ENCODE measurements at regions not wholly inside any gene's neighbourhood (a gene's known extent, or its start where the extent isn't known, plus 50 kb on each side); places are given as distances from the start of the nearest gene placed in this dataset.

GRCh38 chr3:151630938-151631441, 102.7 kb upstream of the AADACL2 start:
- Histone ChIP-seq H3K27ac (ENCODE audit: low read length) (peak overlapping the region; percentile 75), H3K27me3 (ENCODE audit: control insufficient read depth, insufficient read depth, low read length) (no peaks in the 10 kb centered on the region), H3K36me3 (ENCODE audit: control insufficient read depth, insufficient read depth, low read length) (no peaks in the 10 kb centered on the region), H3K4me3 (ENCODE audit: low read length) (no peak overlapping the region), H3K4me1 (ENCODE audit: control insufficient read depth, insufficient read depth, low read length) (peaks cover 3% of the 10 kb centered on the region), H3K9me3 (replicated peaks; ENCODE audit: control insufficient read depth, low read depth, low read length) (peaks cover 2% of the 10 kb centered on the region)
- DNase-seq: peak; percentile 93
- WGBS (ENCODE audit: insufficient coverage): no CpG with 5 or more reads among the region's 1 CpG

- peak overlapping the region; percentile 15 for H3K27ac ChIP-seq (ENCODE audit: low read length)
- WGBS (ENCODE audit: insufficient coverage): no CpG with 5 or more reads among the region's 3 CpGs
Observed at GRCh38 chr3:151630035-151630434, 103.7 kb upstream of the AADACL2 start.

GRCh38 chr3:151625586-151625985, 108.1 kb upstream of the AADACL2 start:
- Histone ChIP-seq H3K27me3 (ENCODE audit: control insufficient read depth, insufficient read depth, low read length) (no peaks in the 10 kb centered on the region), H3K4me1 (ENCODE audit: control insufficient read depth, insufficient read depth, low read length) (no peaks in the 10 kb centered on the region), H3K36me3 (ENCODE audit: control insufficient read depth, insufficient read depth, low read length) (no peaks in the 10 kb centered on the region), H3K9me3 (replicated peaks; ENCODE audit: control insufficient read depth, low read depth, low read length) (peaks cover 2% of the 10 kb centered on the region), H3K27ac (ENCODE audit: low read length) (peak overlapping the region; percentile 56), H3K4me3 (ENCODE audit: low read length) (no peak overlapping the region)
- DNase-seq: peak; percentile 78
- no CpG with 5 or more reads among the region's 1 CpG for WGBS (ENCODE audit: insufficient coverage)

More at GRCh38 chr3:151630035-151630434, 103.7 kb upstream of the AADACL2 start:
- DNase-seq: no peak
- H3K4me3 ChIP-seq (ENCODE audit: low read length): no peak overlapping the region
- peaks cover 2% of the 10 kb centered on the region for H3K9me3 ChIP-seq (replicated peaks; ENCODE audit: control insufficient read depth, low read depth, low read length)
- peaks cover 3% of the 10 kb centered on the region for H3K4me1 ChIP-seq (ENCODE audit: control insufficient read depth, insufficient read depth, low read length)
- H3K27me3 ChIP-seq (ENCODE audit: control insufficient read depth, insufficient read depth, low read length): no peaks in the 10 kb centered on the region
- H3K36me3 ChIP-seq (ENCODE audit: control insufficient read depth, insufficient read depth, low read length): no peaks in the 10 kb centered on the region

GRCh38 chr3:151625086-151625485, 108.6 kb upstream of the AADACL2 start:
- Histone ChIP-seq H3K36me3 (ENCODE audit: control insufficient read depth, insufficient read depth, low read length) (no peaks in the 10 kb centered on the region), H3K4me1 (ENCODE audit: control insufficient read depth, insufficient read depth, low read length) (no peaks in the 10 kb centered on the region), H3K9me3 (replicated peaks; ENCODE audit: control insufficient read depth, low read depth, low read length) (peaks cover 2% of the 10 kb centered on the region), H3K27ac (ENCODE audit: low read length) (peak overlapping the region; percentile 62), H3K4me3 (ENCODE audit: low read length) (no peak overlapping the region), H3K27me3 (ENCODE audit: control insufficient read depth, insufficient read depth, low read length) (no peaks in the 10 kb centered on the region)
- no CpG with 5 or more reads among the region's 3 CpGs for WGBS (ENCODE audit: insufficient coverage)
- DNase-seq: peak; percentile 97

- Histone ChIP-seq H3K4me3 (ENCODE audit: low read length) (no peak overlapping the region), H3K4me1 (ENCODE audit: control insufficient read depth, insufficient read depth, low read length) (no peaks in the 10 kb centered on the region), H3K27ac (ENCODE audit: low read length) (no peak overlapping the region), H3K9me3 (replicated peaks; ENCODE audit: control insufficient read depth, low read depth, low read length) (no peaks in the 10 kb centered on the region), H3K27me3 (ENCODE audit: control insufficient read depth, insufficient read depth, low read length) (no peaks in the 10 kb centered on the region), H3K36me3 (ENCODE audit: control insufficient read depth, insufficient read depth, low read length) (no peaks in the 10 kb centered on the region)
- DNase-seq: no peak
Observed at GRCh38 chr3:151620071-151620470, 113.7 kb upstream of the AADACL2 start.

- H3K9me3 ChIP-seq (replicated peaks; ENCODE audit: control insufficient read depth, low read depth, low read length): no peaks in the 10 kb centered on the region
- no peaks in the 10 kb centered on the region for H3K27me3 ChIP-seq (ENCODE audit: control insufficient read depth, insufficient read depth, low read length)
- H3K27ac ChIP-seq (ENCODE audit: low read length): no peak overlapping the region
- no peak overlapping the region for H3K4me3 ChIP-seq (ENCODE audit: low read length)
- no peaks in the 10 kb centered on the region for H3K4me1 ChIP-seq (ENCODE audit: control insufficient read depth, insufficient read depth, low read length)
- 37% methylated on average over 2 of the region's 4 CpGs for WGBS (ENCODE audit: insufficient coverage)
- no peak for DNase-seq
- H3K36me3 ChIP-seq (ENCODE audit: control insufficient read depth, insufficient read depth, low read length): no peaks in the 10 kb centered on the region
Observed at GRCh38 chr3:151615464-151615863, 118.3 kb upstream of the AADACL2 start.

GRCh38 chr3:151612115-151612514, 121.6 kb upstream of the AADACL2 start:
- Histone ChIP-seq H3K36me3 (ENCODE audit: control insufficient read depth, insufficient read depth, low read length) (no peaks in the 10 kb centered on the region), H3K27ac (ENCODE audit: low read length) (peak overlapping the region; percentile 77), H3K9me3 (replicated peaks; ENCODE audit: control insufficient read depth, low read depth, low read length) (no peaks in the 10 kb centered on the region), H3K4me1 (ENCODE audit: control insufficient read depth, insufficient read depth, low read length) (no peaks in the 10 kb centered on the region), H3K27me3 (ENCODE audit: control insufficient read depth, insufficient read depth, low read length) (no peaks in the 10 kb centered on the region), H3K4me3 (ENCODE audit: low read length) (no peak overlapping the region)
- WGBS (ENCODE audit: insufficient coverage): 20% methylated on average over 1 of the region's 2 CpGs
- DNase-seq: peak; percentile 69

GRCh38 chr3:151611419-151611818, 122.3 kb upstream of the AADACL2 start:
- no CpG with 5 or more reads among the region's 3 CpGs for WGBS (ENCODE audit: insufficient coverage)
- H3K27me3 ChIP-seq (ENCODE audit: control insufficient read depth, insufficient read depth, low read length): no peaks in the 10 kb centered on the region
- no peaks in the 10 kb centered on the region for H3K4me1 ChIP-seq (ENCODE audit: control insufficient read depth, insufficient read depth, low read length)
- H3K4me3 ChIP-seq (ENCODE audit: low read length): no peak overlapping the region
- H3K36me3 ChIP-seq (ENCODE audit: control insufficient read depth, insufficient read depth, low read length): no peaks in the 10 kb centered on the region
- peak overlapping the region; percentile 77 for H3K27ac ChIP-seq (ENCODE audit: low read length)
- no peaks in the 10 kb centered on the region for H3K9me3 ChIP-seq (replicated peaks; ENCODE audit: control insufficient read depth, low read depth, low read length)
- peak; percentile 96 for DNase-seq

- Histone ChIP-seq H3K36me3 (ENCODE audit: control insufficient read depth, insufficient read depth, low read length) (no peaks in the 10 kb centered on the region), H3K27ac (ENCODE audit: low read length) (no peak overlapping the region), H3K9me3 (replicated peaks; ENCODE audit: control insufficient read depth, low read depth, low read length) (no peaks in the 10 kb centered on the region), H3K4me3 (ENCODE audit: low read length) (no peak overlapping the region), H3K4me1 (ENCODE audit: control insufficient read depth, insufficient read depth, low read length) (no peaks in the 10 kb centered on the region), H3K27me3 (ENCODE audit: control insufficient read depth, insufficient read depth, low read length) (no peaks in the 10 kb centered on the region)
- DNase-seq: no peak
- WGBS (ENCODE audit: insufficient coverage): no CpG with 5 or more reads among the region's 2 CpGs
Observed at GRCh38 chr3:151609491-151609890, 124.2 kb upstream of the AADACL2 start.

GRCh38 chr3:151604891-151605290, 128.8 kb upstream of the AADACL2 start:
- no peaks in the 10 kb centered on the region for H3K4me1 ChIP-seq (ENCODE audit: control insufficient read depth, insufficient read depth, low read length)
- H3K27me3 ChIP-seq (ENCODE audit: control insufficient read depth, insufficient read depth, low read length): no peaks in the 10 kb centered on the region
- H3K36me3 ChIP-seq (ENCODE audit: control insufficient read depth, insufficient read depth, low read length): no peaks in the 10 kb centered on the region
- no peak overlapping the region for H3K4me3 ChIP-seq (ENCODE audit: low read length)
- WGBS (ENCODE audit: insufficient coverage): no CpG with 5 or more reads among the region's 1 CpG
- DNase-seq: peak; percentile 35
- H3K9me3 ChIP-seq (replicated peaks; ENCODE audit: control insufficient read depth, low read depth, low read length): no peaks in the 10 kb centered on the region
- H3K27ac ChIP-seq (ENCODE audit: low read length): no peak overlapping the region

GRCh38 chr3:151600783-151601182, 132.9 kb upstream of the AADACL2 start:
- Histone ChIP-seq H3K4me1 (ENCODE audit: control insufficient read depth, insufficient read depth, low read length) (no peaks in the 10 kb centered on the region), H3K4me3 (ENCODE audit: low read length) (no peak overlapping the region)
- DNase-seq: peak; percentile 81

More at GRCh38 chr3:151600783-151601182, 132.9 kb upstream of the AADACL2 start:
- no peaks in the 10 kb centered on the region for H3K27me3 ChIP-seq (ENCODE audit: control insufficient read depth, insufficient read depth, low read length)
- H3K27ac ChIP-seq (ENCODE audit: low read length): no peak overlapping the region
- H3K9me3 ChIP-seq (replicated peaks; ENCODE audit: control insufficient read depth, low read depth, low read length): no peaks in the 10 kb centered on the region
- no peaks in the 10 kb centered on the region for H3K36me3 ChIP-seq (ENCODE audit: control insufficient read depth, insufficient read depth, low read length)
